ENCODE measurements at regions not wholly inside any gene's neighbourhood (a gene's known extent, or its start where the extent isn't known, plus 50 kb on each side); places are given as distances from the start of the nearest gene placed in this dataset.
A peak's percentile ranks its signal among the peaks of the same experiment; 100 is the strongest.
"Not testable (repeated sequence)": the region's sequence is repeated elsewhere in the genome, so short reads cannot be mapped to it uniquely, and the experiment has no call there.

- intact Hi-C loops (cut with DNase I): no loop called here
- no peak for DNase-seq (ENCODE audit: low spot score)
Observed at GRCh38 chr3:14057701-14058100, 67.0 kb downstream of the CHCHD4 start.

GRCh38 chr3:14047841-14048240 lies 76.8 kb downstream of the CHCHD4 start:
- intact Hi-C loops (cut with DNase I): no loop called here
- DNase-seq (ENCODE audit: low spot score): no peak

GRCh38 chr3:14047027-14047426 lies 77.6 kb downstream of the CHCHD4 start:
- intact Hi-C loops (cut with DNase I): no loop called here

GRCh38 chr3:14042680-14043079 lies 82.0 kb downstream of the CHCHD4 start:
- intact Hi-C loops (cut with DNase I): no loop called here
- no peak for DNase-seq (ENCODE audit: low spot score)

More at GRCh38 chr3:14047027-14047426, 77.6 kb downstream of the CHCHD4 start:
- DNase-seq (ENCODE audit: low spot score): no peak

- intact Hi-C loops (cut with DNase I): no loop called here
- DNase-seq (ENCODE audit: low spot score): no peak
Observed at GRCh38 chr3:14039149-14039548, 85.5 kb downstream of the CHCHD4 start.

GRCh38 chr3:14037211-14037610 lies 87.5 kb downstream of the CHCHD4 start:
- intact Hi-C loops (cut with DNase I): no loop called here
- no peak for DNase-seq (ENCODE audit: low spot score)

GRCh38 chr3:14033023-14033422 lies 91.6 kb downstream of the CHCHD4 start:
- intact Hi-C loops (cut with DNase I): no loop called here
- DNase-seq (ENCODE audit: low spot score): no peak

- intact Hi-C loops (cut with DNase I): no loop called here
- no peak for DNase-seq (ENCODE audit: low spot score)
Observed at GRCh38 chr3:14031271-14031670, 93.4 kb downstream of the CHCHD4 start.

- DNase-seq (ENCODE audit: low spot score); intact Hi-C loops (cut with DNase I): not testable (repeated sequence)
Observed at GRCh38 chr3:14029390-14029995, 95.2 kb downstream of the CHCHD4 start.

GRCh38 chr3:14028122-14028521 lies 96.5 kb downstream of the CHCHD4 start:
- DNase-seq (ENCODE audit: low spot score); intact Hi-C loops (cut with DNase I): not testable (repeated sequence)

GRCh38 chr3:14019459-14019858 lies 105.2 kb downstream of the CHCHD4 start:
- DNase-seq (ENCODE audit: low spot score): no peak
- intact Hi-C loops (cut with DNase I): no loop called here

- intact Hi-C loops (cut with DNase I): no loop called here
Observed at GRCh38 chr3:14016900-14017475, 107.7 kb downstream of the CHCHD4 start.

GRCh38 chr3:14007006-14007405 lies 117.7 kb downstream of the CHCHD4 start:
- DNase-seq (ENCODE audit: low spot score): no peak
- intact Hi-C loops (cut with DNase I): no loop called here

More at GRCh38 chr3:14016900-14017475, 107.7 kb downstream of the CHCHD4 start:
- DNase-seq (ENCODE audit: low spot score): peak; percentile 44

- DNase-seq (ENCODE audit: low spot score): no peak
Observed at GRCh38 chr3:14001136-14001535, 121.3 kb upstream of the WNT7A start.

GRCh38 chr3:14000556-14000955 lies 120.7 kb upstream of the WNT7A start:
- intact Hi-C loops (cut with DNase I): no loop called here
- DNase-seq (ENCODE audit: low spot score): no peak

More at GRCh38 chr3:14001136-14001535, 121.3 kb upstream of the WNT7A start:
- intact Hi-C loops (cut with DNase I): no loop called here

- intact Hi-C loops (cut with DNase I): no loop called here
- no peak for DNase-seq (ENCODE audit: low spot score)
Observed at GRCh38 chr3:13998831-13999230, 119.0 kb upstream of the WNT7A start.

GRCh38 chr3:13995216-13995615 lies 115.3 kb upstream of the WNT7A start:
- DNase-seq (ENCODE audit: low spot score); intact Hi-C loops (cut with DNase I): not testable (repeated sequence)

GRCh38 chr3:13988925-13989324 lies 109.1 kb upstream of the WNT7A start:
- intact Hi-C loops (cut with DNase I): not testable (repeated sequence)

GRCh38 chr3:13976469-13976868 lies 96.6 kb upstream of the WNT7A start:
- no peak for DNase-seq (ENCODE audit: low spot score)

More at GRCh38 chr3:13988925-13989324, 109.1 kb upstream of the WNT7A start:
- DNase-seq (ENCODE audit: low spot score): not testable (repeated sequence)

GRCh38 chr3:13975686-13976085 lies 95.8 kb upstream of the WNT7A start:
- intact Hi-C loops (cut with DNase I): no loop called here
- DNase-seq (ENCODE audit: low spot score): no peak

More at GRCh38 chr3:13976469-13976868, 96.6 kb upstream of the WNT7A start:
- intact Hi-C loops (cut with DNase I): no loop called here
